WTC11 (cell line): ENCODE measurements at regions not wholly inside any gene's neighbourhood (a gene's known extent, or its start where the extent isn't known, plus 50 kb on each side); places are given as distances from the start of the nearest gene placed in this dataset.

Experiments used
- ATAC-seq: fragments of 200-7000 bp; cut with Tn5 transposase; 2 replicates; pipeline ENCODE4 v1.10.0; 2021; ENCODE audit warnings: mild to moderate bottlenecking, moderate library complexity
- CTCF ChIA-PET: fragments of 300-600 bp; sonication (Branson Sonifier 250); formaldehyde crosslinking; loops from one replicate; lab custom pipeline; 2021; ENCODE audit warnings: antibody characterized with exemption; lab: Charles Lee
- POLR2A ChIA-PET: fragments of 350-600 bp; sonication (Branson Sonifier 250); formaldehyde crosslinking; loops from one replicate; lab custom pipeline; 2021; ENCODE audit warnings: antibody characterized with exemption; lab: Charles Lee
- DNase-seq: peaks from one replicate; pipeline ENCODE4 v3.0.0; 2021; ENCODE audit warnings: low spot score
- H3K27ac Mint-ChIP-seq: 2 replicates; pipeline ENCODE4 v1.8.0; 2021; ENCODE audit warnings: mixed read lengths
- H3K27me3 Mint-ChIP-seq: 2 replicates; pipeline ENCODE4 v1.8.0; 2021; ENCODE audit warnings: low read depth, mild to moderate bottlenecking, moderate library complexity, mixed read lengths
- H3K36me3 Mint-ChIP-seq: 2 replicates; pipeline ENCODE4 v1.8.0; 2021; ENCODE audit warnings: mixed read lengths
- H3K4me1 Mint-ChIP-seq: 2 replicates; pipeline ENCODE4 v1.8.0; 2022; ENCODE audit warnings: mixed read lengths
- H3K4me3 Mint-ChIP-seq: 2 replicates; pipeline ENCODE4 v1.8.0; 2021; ENCODE audit warnings: mild to moderate bottlenecking, moderate library complexity, mixed read lengths
- H3K9me3 Mint-ChIP-seq: 2 replicates; pipeline ENCODE4 v1.8.0; 2021; ENCODE audit warnings: mixed read lengths
- ATF2 ChIP-seq: sonication (generic); formaldehyde crosslinking; IDR thresholded peaks from 2 replicates; pipeline ENCODE4 v1.8.1; 2022; ENCODE audit warnings: low read depth, missing genetic modification reagents, borderline replicate concordance
- ATF6 ChIP-seq: sonication (generic); formaldehyde crosslinking; IDR thresholded peaks from 2 replicates; pipeline ENCODE4 v1.8.1; 2023; ENCODE audit warnings: mild to moderate bottlenecking, missing genetic modification reagents
- CREM ChIP-seq: sonication (generic); formaldehyde crosslinking; IDR thresholded peaks from 2 replicates; pipeline ENCODE4 v1.8.1; 2022; ENCODE audit warnings: mild to moderate bottlenecking, missing genetic modification reagents, moderate library complexity
- ELF4 ChIP-seq: sonication (generic); formaldehyde crosslinking; IDR thresholded peaks from 2 replicates; pipeline ENCODE4 v1.8.1; 2022; ENCODE audit warnings: low read depth, mild to moderate bottlenecking, moderate library complexity, missing genetic modification reagents
- EMX1 ChIP-seq: fragments of 250-450 bp; sonication (Bioruptor Pico); IDR thresholded peaks from 2 replicates; pipeline ENCODE4 v1.8.0; 2021; ENCODE audit warnings: mild to moderate bottlenecking
- GRHL2 ChIP-seq: fragments of 250-450 bp; sonication (Bioruptor Pico); IDR thresholded peaks from 2 replicates; pipeline ENCODE4 v1.8.0; 2022; ENCODE audit warnings: mild to moderate bottlenecking, moderate library complexity; ENCODE audit not compliant: insufficient replicate concordance, severe bottlenecking
- JUN ChIP-seq: sonication (generic); formaldehyde crosslinking; IDR thresholded peaks from 2 replicates; pipeline ENCODE4 v1.8.0; 2023; ENCODE audit warnings: mild to moderate bottlenecking, missing genetic modification reagents
- KAT7 ChIP-seq: sonication (generic); formaldehyde crosslinking; IDR thresholded peaks from 2 replicates; pipeline ENCODE4 v1.8.1; 2023; ENCODE audit warnings: missing genetic modification reagents, mild to moderate bottlenecking, borderline replicate concordance
- MYBL2 ChIP-seq: sonication (generic); formaldehyde crosslinking; IDR thresholded peaks from 2 replicates; pipeline ENCODE4 v1.8.1; 2023; ENCODE audit warnings: mild to moderate bottlenecking, moderate library complexity, missing genetic modification reagents
- OVOL2 ChIP-seq: fragments of 250-450 bp; sonication (Bioruptor Pico); IDR thresholded peaks from 2 replicates; pipeline ENCODE4 v1.9.0; 2021; ENCODE audit warnings: mild to moderate bottlenecking, borderline replicate concordance
- RELA ChIP-seq: sonication (generic); formaldehyde crosslinking; IDR thresholded peaks from 2 replicates; pipeline ENCODE4 v1.8.1; 2022; ENCODE audit warnings: missing genetic modification reagents, mild to moderate bottlenecking, borderline replicate concordance
- STAT6 ChIP-seq: sonication (generic); formaldehyde crosslinking; conservative IDR thresholded peaks from 2 replicates; pipeline ENCODE4 v1.8.1; 2023; ENCODE audit warnings: mild to moderate bottlenecking, low read depth, missing genetic modification reagents, moderate library complexity
- TEAD1 ChIP-seq: sonication (generic); formaldehyde crosslinking; IDR thresholded peaks from 2 replicates; pipeline ENCODE4 v1.8.0; 2022; ENCODE audit warnings: mild to moderate bottlenecking, missing genetic modification reagents
- TEAD4 ChIP-seq: sonication (generic); formaldehyde crosslinking; IDR thresholded peaks from 2 replicates; pipeline ENCODE4 v1.8.0; 2022; ENCODE audit warnings: mild to moderate bottlenecking, missing genetic modification reagents
- ZBTB21 ChIP-seq: sonication (generic); formaldehyde crosslinking; IDR thresholded peaks from 2 replicates; pipeline ENCODE4 v1.8.1; 2023; ENCODE audit warnings: mild to moderate bottlenecking, missing genetic modification reagents, borderline replicate concordance
- ZMAT4 ChIP-seq: fragments of 250-450 bp; sonication (Bioruptor Pico); IDR thresholded peaks from 2 replicates; pipeline ENCODE4 v1.9.0; 2021; ENCODE audit warnings: mild to moderate bottlenecking
- ZNF121 ChIP-seq: sonication (generic); formaldehyde crosslinking; IDR thresholded peaks from 2 replicates; pipeline ENCODE4 v1.8.0; 2023; ENCODE audit warnings: missing genetic modification reagents
- ZNF219 ChIP-seq: sonication (generic); formaldehyde crosslinking; IDR thresholded peaks from 2 replicates; pipeline ENCODE4 v1.8.0; 2023; ENCODE audit warnings: missing genetic modification reagents, mild to moderate bottlenecking, borderline replicate concordance
- ZNF263 ChIP-seq: sonication (generic); formaldehyde crosslinking; IDR thresholded peaks from 2 replicates; pipeline ENCODE4 v1.8.1; 2022; ENCODE audit warnings: low read depth, mild to moderate bottlenecking, moderate library complexity, missing genetic modification reagents
- ZSCAN18 ChIP-seq: fragments of 250-450 bp; sonication (Bioruptor Pico); IDR thresholded peaks from 2 replicates; pipeline ENCODE4 v2.1.2; 2022; ENCODE audit warnings: mild to moderate bottlenecking, moderate library complexity

GRCh38 chr5:176732736-176733405 lies 77.5 kb upstream of the UNC5A start (continued):
- TF ChIP-seq ZBTB21 (CRISPR knock-in tag) (no peak), KAT7 (no peak)

- DNase-seq (peak; percentile 10), ATAC-seq (no peak)
- Mint-ChIP-seq H3K27ac (no peak overlapping the region), H3K4me3 (no peak overlapping the region), H3K9me3 (peaks cover 8% of the 10 kb centered on the region), H3K36me3 (no peaks in the 10 kb centered on the region), H3K4me1 (peaks cover 23% of the 10 kb centered on the region)
- ChIA-PET POLR2A (interaction anchor here (1.1 kb wide), 1 partner anchor 179 kb away, joined by 6 read pairs; no protein-coding TSS in a partner anchor), CTCF (interaction anchor here (1.0 to 7.0 kb wide), 5 partner anchors 10 to 380 kb away, joined by 3 to 54 read pairs (median 13); no protein-coding TSS in a partner anchor)
- TF ChIP-seq ATF6 (CRISPR knock-in tag) (no peak), ZNF219 (CRISPR knock-in tag) (no peak), CREM (no peak), ELF4 (no peak), TEAD4 (CRISPR knock-in tag) (no peak), EMX1 (no peak), OVOL2 (CRISPR knock-in tag) (no peak), ZSCAN18 (CRISPR knock-in tag) (no peak), TEAD1 (CRISPR knock-in tag) (no peak), STAT6 (no peak), ZNF121 (no peak), MYBL2 (CRISPR knock-in tag) (no peak), ATF2 (CRISPR knock-in tag) (no peak), ZNF263 (CRISPR knock-in tag) (no peak), GRHL2 (CRISPR knock-in tag) (no peak), ZMAT4 (CRISPR knock-in tag) (no peak), JUN (no peak), RELA (CRISPR knock-in tag) (no peak)
- TF ChIP-seq, all 79 proteins: peak for 0
- peaks cover 11% of the 10 kb centered on the region for H3K27me3 Mint-ChIP-seq
Measured at GRCh38 chr5:176733406-176734262, 76.7 kb upstream of the UNC5A start.
